ENCODE measurements at regions not wholly inside any gene's neighbourhood (a gene's known extent, or its start where the extent isn't known, plus 50 kb on each side); places are given as distances from the start of the nearest gene placed in this dataset.
A peak's percentile ranks its signal among the peaks of the same experiment; 100 is the strongest.
"Not testable (repeated sequence)": the region's sequence is repeated elsewhere in the genome, so short reads cannot be mapped to it uniquely, and the experiment has no call there.

DNA sequence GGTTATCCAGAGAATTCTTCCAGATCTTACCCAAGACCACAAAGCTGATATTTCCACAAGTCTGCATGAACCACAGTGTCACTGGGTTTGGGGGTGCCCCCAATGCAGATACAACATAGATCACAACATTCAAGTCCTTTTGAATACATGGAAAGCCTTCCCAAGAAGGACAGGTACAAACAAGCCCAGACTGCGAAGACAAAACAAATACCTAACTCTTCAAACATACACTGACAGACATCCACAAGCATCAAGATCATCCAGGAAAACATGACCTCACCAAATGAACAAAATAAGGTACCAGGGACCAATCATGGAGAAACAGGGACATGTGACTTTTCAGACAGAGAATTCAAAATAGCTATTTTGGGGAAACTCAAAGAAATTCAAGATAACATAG, 93.1 kb downstream of the MDH1 start:
- H3K4me3 ChIP-seq (ENCODE audit: low read length), result no peak overlapping the region
- DNase-seq (ENCODE audit: low read depth, low spot score), result no peak

DNA sequence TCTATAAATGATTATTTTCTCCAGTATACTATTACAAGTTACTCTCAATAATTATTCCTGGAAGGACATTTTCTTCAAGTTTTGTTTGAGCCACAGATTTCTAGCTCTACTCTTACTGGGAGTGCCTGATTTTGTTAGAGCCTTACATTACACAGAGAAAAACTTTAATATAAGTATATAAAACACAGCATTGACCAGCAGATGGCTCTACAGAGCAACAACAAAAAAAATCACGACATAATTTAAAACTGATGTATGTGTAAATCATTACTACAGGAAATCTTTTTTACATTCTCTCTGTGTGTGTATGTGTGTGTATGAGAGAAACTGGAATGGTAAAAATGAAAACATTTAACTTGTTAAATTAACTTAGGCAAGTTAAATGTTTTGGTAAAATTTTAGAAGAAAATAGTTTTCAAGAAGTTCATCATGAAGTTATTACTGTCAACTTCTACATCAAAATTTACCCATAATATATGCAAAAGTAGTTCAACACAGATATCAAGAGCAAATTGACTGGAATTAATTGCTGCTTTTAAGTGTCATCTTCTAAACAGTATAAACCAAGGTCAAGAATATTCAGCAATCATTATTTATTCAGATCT, 103.3 kb downstream of the MDH1 start:
- DNase-seq (ENCODE audit: low read depth, low spot score), result peak; percentile 52
- H3K4me3 ChIP-seq (ENCODE audit: low read length), result no peak overlapping the region

DNA sequence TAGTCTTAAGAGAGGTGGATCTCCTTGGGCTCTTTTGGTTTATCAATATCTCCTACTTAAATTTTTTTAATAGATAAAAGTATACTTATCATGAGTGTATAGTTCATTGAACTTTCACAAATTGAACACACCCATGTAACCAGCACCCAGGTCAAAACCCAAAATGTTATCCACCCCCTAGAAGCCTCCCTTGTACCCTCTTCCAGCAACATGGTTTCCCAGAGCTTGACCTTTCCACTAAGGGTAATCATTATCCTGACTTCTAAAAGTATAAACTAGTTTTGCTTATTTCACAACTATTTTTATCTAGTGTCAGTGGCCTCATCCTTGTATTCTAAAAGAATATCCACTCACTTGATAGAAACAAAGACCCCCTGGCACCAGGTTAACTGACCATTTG, 106.8 kb downstream of the MDH1 start:
- DNase-seq (ENCODE audit: low read depth, low spot score), result no peak
- no peak overlapping the region for H3K4me3 ChIP-seq (ENCODE audit: low read length)

DNA sequence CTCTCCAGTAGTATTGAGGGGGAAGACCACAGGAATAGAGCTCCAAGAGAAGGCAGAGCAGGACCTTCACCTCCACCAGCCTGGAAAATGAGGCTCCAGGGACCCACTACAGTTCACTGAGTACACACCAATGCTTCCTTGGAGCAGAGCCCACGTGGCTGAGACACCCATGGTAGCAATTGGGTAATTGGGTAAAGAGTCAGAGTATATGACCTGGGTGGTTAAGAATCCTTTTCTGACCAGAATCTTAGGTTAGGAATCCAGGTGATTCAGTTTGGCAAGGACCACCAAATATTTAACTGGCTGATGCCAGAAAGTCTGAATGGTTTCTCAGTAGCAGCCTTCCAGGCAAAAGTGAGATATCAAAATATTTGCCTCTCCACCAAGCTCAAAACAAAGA, 107.7 kb downstream of the MDH1 start:
- no peak for DNase-seq (ENCODE audit: low read depth, low spot score)
- H3K4me3 ChIP-seq (ENCODE audit: low read length), result no peak overlapping the region

DNA sequence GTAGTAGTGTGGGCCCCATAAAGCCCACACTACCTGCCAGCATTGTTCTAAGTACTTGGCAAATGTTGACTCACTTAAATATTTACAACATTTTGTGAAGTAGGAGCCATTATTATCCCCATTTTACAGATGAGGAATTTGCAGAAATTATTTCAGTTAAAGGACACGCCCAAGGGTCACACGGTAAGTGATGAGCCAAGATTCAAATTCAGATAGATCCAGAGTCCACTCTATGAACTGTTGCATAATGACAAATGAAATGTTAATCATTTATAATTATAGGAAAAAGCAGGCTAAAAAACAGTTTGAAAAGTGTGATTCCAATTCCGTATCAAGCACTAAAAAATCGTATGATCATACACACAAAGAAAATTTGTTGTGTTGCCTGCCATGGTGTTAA, 108.4 kb downstream of the MDH1 start:
- H3K4me3 ChIP-seq (ENCODE audit: low read length), result no peak overlapping the region
- no peak for DNase-seq (ENCODE audit: low read depth, low spot score)

DNA sequence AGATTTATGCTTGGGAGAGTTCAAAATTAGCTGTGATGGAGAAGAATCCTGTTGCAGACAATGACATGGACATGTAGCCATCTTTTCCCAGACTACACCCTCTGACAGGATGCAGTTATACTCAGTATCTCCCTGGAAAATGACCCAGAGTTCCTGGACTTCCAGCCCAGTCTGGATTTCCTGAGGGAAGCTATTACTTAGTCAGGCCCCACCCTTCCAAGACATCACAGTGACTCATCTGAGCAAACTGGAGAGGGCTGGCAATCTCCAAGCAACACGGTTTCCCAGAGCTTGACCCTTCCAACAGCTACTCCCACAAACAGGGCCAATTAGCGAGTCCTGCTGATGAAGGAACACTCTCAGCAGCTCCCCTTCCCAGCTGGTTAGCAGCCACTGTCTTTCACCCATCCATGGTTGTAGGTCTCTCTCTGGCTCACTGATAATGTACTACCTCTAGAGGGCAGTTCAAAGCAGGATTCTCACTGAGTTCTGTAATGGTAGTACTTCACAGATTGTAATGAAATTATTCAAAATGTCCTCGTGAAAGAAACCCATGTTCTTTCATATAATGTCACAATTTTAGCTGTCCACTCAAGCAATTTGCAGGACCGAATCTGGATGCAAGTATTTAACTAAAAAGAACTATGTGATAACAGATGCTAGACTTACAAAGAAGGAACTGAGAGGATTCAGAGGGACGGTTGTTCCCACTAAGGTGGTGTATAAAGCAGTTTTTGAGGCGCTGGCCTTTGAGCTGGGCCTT, 110.2 kb downstream of the MDH1 start:
- DNase-seq (ENCODE audit: low read depth, low spot score), result peak; percentile 49
- no peak overlapping the region for H3K4me3 ChIP-seq (ENCODE audit: low read length)

DNA sequence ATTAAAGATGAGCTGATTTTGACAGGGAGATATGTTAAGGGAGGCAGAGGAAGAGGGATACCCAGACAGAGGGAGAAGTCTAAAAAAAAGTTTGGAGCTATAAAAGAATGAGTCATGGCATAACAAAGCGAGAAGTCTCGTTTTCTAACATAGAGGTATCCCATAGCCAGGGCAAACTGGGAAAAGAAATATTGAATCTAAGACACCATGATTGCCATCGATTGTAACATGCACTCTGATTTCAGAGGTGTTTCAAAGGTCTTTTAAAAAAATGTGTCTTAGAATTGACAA, 110.7 kb downstream of the MDH1 start:
- DNase-seq (ENCODE audit: low read depth, low spot score), result no peak
- H3K4me3 ChIP-seq (ENCODE audit: low read length), result no peak overlapping the region

DNA sequence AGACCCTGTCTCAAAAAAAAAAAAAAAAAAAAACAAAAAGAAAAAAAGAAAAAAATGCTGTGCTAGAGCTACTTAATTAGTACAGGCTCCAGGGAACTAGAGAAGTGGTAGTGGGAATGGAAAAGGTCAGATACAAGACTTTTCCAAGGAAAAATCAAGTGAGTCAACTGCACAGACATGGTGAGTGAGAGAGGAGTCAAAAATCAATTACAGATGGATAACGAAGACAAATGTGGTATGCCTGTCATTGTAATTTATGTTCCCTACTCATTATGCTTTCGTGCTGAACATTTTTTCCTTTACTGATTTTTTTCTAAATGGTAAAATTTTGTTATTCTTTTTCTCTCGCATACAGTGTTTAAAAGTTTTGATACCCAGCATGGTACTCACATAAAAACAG, 111.5 kb downstream of the MDH1 start:
- DNase-seq (ENCODE audit: low read depth, low spot score), result no peak
- H3K4me3 ChIP-seq (ENCODE audit: low read length), result no peak overlapping the region

DNA sequence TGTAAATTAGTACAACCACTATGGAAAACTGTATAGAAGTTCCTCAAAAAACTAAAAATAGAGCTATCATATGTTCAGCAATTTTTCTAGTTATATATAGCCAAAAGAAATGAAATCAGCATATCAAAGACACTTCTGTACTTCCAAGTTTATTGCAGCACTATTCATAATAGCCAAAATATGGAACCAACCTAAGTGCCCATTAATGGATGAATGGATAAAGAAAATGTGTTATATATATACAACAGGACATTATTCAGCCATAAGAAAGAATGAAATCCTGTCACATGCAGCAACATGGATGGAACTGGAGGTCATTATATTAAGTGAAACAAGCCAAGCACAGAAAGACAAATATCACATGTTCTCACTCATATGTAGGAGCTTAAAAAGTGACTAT, 112.6 kb downstream of the MDH1 start:
- no peak for DNase-seq (ENCODE audit: low read depth, low spot score)

DNA sequence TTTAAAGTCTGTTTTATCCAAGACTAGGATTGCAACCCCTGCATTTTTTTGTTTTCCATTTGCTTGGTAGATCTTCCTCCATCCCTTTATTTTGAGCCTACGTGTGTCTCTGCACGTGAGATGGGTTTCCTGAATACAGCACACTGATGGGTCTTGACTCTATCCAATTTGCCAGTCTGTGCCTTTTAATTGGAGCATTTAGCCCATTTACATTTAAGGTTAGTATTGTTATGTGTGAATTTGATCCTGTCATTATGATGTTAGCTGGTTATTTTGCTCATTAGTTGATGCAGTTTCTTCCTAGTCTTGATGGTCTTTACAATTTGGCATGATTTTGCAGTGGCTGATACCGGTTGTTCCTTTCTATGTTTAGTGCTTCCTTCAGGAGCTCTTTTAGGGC, 117.3 kb downstream of the MDH1 start:
- H3K4me3 ChIP-seq (ENCODE audit: low read length); DNase-seq (ENCODE audit: low read depth, low spot score): not testable (repeated sequence)

More for the DNA sequence above, 112.6 kb downstream of the MDH1 start:
- no peak overlapping the region for H3K4me3 ChIP-seq (ENCODE audit: low read length)

DNA sequence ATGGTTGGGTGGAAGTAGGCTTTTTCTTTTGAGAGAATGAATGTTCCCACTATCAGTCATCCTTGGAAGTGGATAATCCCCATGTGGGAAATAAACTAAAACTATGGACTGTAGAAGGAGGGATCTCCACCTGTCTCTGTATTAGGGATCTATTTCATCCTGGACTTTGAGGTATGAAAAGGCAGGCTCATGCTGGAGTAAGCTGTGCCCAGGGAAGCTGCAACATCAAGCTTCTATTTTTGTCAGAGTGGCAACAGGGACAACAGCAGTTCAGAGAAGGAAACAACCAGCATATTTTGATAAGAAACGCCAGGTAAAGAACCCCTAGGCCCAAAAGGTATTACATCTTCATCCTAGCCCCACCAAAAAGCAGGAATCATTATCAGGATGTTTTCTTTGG, 122.0 kb downstream of the MDH1 start:
- no peak overlapping the region for H3K4me3 ChIP-seq (ENCODE audit: low read length)
- DNase-seq (ENCODE audit: low read depth, low spot score), result no peak

DNA sequence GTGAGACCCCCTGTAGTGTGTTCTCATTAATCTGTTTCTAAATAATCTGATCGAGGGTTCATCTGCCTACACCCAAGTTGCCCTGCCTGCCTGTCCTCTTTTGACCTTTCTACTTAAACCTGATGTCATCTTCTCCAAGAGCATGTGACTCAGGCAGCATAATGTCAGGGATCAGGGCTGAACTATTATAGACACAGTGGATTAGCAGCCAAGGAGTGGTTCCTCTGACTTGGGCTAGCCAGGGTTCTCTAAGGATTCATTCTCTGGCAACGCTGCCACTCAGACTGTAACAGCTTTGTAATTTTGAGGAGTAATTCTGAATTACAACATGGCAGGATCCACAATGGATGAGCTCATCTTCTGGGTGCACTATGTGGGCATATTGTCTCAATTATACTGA, 124.0 kb downstream of the MDH1 start:
- no peak for DNase-seq (ENCODE audit: low read depth, low spot score)
- no peak overlapping the region for H3K4me3 ChIP-seq (ENCODE audit: low read length)

DNA sequence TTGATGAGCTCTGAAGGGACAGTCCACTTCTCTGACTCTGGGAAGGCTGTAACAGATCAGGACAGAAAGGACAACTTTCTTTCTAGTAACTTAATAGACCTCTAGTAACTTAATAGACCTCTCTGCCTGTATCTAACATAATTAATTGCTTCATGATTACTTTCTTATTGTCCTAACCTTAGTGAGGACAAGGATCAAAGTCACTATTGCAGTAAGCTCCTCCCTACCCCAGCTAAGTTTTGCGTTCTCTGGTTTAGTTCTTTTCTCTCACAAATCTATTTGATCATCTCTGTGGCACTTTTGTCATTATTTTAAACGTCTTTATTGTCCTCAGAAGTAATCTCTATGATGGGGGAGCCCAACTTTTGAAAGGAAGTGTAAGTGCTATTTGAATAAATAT, 125.5 kb upstream of the UGP2 start:
- H3K4me3 ChIP-seq (ENCODE audit: low read length), result no peak overlapping the region
- DNase-seq (ENCODE audit: low read depth, low spot score), result no peak

DNA sequence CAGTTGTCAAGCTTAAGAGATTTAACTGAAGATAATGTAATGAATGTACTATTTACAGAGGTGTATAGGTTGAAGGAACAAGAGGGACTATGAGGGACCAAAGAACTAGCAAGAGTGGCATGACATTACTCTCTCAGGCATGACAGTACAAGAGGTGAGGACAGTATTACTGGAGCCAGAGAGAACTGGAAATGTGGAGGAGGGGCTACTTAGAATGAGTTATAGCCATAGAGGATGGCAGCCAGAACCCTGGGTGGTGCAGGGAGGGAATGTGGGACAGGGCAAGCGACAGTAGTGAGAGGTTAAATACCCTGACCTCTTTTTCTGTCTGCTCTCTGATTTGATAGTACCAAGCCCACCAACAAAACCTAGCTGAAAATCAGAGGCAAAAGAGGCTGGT, 122.6 kb upstream of the UGP2 start:
- no peak overlapping the region for H3K4me3 ChIP-seq (ENCODE audit: low read length)
- DNase-seq (ENCODE audit: low read depth, low spot score), result no peak

DNA sequence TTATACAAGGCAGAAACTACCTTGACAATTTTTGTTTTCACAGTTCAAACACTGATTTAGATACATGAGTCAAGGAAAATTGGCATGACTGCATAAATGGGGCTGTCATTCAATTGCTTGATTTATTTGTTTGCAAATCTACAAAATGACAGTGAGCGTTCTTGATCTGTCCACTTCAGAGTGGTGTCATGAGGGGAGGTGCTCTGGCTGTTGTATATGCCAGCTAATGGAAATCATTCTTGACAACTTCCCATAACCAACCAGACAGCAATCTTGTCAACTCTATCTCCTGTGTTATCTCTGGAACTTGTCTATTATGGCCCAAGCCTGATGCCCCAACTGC, 120.6 kb upstream of the UGP2 start:
- no peak for DNase-seq (ENCODE audit: low read depth, low spot score)
- no peak overlapping the region for H3K4me3 ChIP-seq (ENCODE audit: low read length)

DNA sequence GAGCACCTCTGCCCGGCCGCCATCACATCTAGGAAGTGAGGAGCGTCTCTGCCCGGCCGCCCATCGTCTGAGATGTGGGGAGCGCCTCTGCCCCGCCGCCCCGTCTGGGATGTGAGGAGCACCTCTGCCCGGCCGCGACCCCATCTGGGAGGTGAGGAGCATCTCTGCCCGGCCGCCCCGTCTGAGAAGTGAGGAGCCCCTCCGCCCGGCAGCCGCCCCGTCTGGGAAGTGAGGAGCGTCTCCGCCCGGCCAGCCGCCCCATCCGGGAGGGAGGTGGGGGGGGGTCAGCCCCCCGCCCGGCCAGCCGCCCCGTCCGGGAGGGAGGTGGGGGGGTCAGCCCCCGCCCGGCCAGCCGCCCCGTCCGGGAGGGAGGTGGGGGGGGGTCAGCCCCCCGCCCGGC, 119.4 kb upstream of the UGP2 start:
- not testable (repeated sequence) for H3K4me3 ChIP-seq (ENCODE audit: low read length); DNase-seq (ENCODE audit: low read depth, low spot score)

DNA sequence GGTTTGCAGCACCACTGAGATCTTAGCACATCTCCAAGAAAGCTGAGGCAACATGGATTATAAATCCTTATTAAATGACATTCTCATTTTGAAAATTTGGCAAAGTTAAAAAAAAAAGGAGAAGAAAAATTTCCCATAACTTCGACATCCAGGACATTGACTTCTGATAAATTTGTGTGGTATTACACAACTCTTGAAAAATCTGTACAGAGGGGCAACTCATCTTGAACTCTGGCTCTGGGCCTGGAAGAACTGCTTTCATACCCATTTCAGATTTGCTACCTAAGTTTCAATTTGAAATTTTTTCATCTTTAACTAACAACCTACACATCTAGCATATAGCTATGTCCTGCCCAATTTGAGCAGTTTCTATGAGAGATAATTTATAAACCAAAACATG, 118.0 kb upstream of the UGP2 start:
- DNase-seq (ENCODE audit: low read depth, low spot score), result no peak

DNA sequence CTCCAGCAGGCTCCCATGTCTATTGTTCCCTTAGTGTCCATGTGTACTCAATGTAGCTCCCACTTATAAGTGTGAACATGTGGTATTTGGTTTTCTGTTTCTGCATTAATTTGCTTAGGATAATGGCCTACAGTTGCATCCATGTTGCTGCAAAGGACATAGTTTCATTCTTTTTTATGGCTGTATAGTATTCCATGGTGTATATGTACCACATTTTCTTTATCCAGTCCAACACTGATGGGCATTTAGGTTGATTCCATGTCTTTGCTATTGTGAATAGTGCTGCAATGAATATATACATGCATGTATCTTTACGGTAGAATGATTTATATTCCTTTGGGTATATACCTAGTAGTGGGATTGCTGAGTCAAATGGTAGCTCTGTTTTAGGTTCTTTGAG, 116.5 kb upstream of the UGP2 start:
- not testable (repeated sequence) for DNase-seq (ENCODE audit: low read depth, low spot score); H3K4me3 ChIP-seq (ENCODE audit: low read length)

More for the DNA sequence above, 118.0 kb upstream of the UGP2 start:
- H3K4me3 ChIP-seq (ENCODE audit: low read length), result no peak overlapping the region

DNA sequence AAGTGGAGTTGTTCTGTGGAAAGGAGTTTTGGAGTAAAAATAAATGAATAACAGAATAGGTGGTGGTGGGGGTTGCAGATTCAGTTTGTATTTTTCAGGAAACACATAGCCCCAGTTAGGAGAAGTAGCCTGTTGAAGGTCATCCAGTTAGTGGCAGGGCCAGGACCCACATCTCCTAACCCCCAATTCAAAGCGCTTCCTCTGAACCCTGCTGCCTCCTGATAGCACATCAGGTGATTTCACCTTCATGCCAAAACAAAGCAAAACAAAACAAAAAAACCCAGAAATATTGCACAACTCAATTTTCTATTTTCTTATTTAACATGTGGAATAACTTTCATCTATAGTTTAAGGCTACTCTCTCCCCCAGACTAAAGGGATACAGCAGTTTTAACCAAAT, 112.3 kb upstream of the UGP2 start:
- DNase-seq (ENCODE audit: low read depth, low spot score), result no peak
- H3K4me3 ChIP-seq (ENCODE audit: low read length), result no peak overlapping the region

DNA sequence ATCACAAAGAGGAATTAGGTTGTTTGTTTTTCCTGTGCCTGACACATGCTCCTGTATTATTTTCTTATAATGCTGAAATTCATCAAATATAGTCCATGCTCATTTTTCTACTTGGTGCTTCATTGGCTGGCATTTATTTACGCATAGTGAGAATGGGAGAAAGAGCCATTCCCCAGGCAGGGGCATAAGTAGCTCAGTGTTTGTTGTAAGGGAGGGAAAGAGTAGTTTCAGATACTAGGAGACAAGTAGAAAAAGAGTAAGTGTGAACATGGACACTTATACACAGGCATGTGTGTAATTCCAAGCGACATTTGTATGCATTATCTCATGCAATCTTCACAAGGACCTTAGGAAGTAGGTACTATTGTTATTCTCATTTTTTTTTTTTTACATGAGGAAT, 111.9 kb upstream of the UGP2 start:
- no peak overlapping the region for H3K4me3 ChIP-seq (ENCODE audit: low read length)
- no peak for DNase-seq (ENCODE audit: low read depth, low spot score)

DNA sequence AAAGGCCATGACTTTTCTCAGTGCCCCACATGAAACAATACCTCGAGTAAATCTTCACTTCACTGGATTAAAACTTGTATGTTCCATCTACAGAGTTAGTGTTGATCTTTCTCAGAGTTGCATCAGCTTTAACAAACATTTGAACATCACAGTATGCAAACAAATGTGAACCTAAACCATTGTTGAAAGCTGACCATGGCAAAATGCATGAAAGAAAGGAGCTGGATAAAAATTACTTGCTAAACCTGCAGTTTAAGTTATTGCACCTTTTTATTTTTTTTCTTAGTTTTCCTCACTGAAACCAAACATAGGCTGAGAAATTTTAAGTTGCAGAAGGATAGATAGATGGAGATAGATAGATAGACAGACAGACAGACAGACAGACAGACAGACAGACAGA, 107.2 kb upstream of the UGP2 start:
- no peak overlapping the region for H3K4me3 ChIP-seq (ENCODE audit: low read length)
- DNase-seq (ENCODE audit: low read depth, low spot score), result no peak

Measured in Jurkat, Clone E6-1 (cell line).